ENCODE measurements at regions not wholly inside any gene's neighbourhood (a gene's known extent, or its start where the extent isn't known, plus 50 kb on each side); places are given as distances from the start of the nearest gene placed in this dataset.

DNA sequence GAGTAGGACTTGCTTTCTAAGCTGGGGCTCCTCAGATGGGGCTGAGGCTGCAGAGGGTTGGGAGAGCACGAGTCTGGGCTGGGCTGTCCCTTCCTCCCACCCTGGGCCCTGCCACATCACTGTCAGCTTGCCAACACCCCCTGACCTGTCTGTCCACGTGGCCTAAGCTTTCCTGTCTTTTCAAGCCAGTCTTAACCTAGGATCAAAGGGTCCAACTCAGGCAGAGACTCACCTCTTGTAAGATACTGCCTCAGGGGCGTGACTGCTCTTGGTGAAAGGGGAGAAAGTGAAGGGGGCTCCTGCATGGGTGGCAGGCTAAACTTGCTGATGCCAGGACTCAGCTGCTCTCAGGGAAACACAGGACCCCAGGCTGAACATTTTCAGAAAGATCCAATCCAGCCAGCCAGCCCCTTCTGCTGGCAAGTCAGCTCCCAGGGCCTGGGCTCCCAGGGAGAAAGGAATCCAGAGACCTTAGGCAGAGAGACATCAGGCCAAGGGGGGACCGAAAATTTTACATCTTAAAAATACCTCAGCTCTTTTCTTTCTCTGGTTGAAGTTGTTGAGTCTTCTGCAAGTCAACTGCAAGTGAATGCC lies 144.2 kb upstream of the ID2 start:
- H3K4me2 ChIP-seq: no peak overlapping the region

DNA sequence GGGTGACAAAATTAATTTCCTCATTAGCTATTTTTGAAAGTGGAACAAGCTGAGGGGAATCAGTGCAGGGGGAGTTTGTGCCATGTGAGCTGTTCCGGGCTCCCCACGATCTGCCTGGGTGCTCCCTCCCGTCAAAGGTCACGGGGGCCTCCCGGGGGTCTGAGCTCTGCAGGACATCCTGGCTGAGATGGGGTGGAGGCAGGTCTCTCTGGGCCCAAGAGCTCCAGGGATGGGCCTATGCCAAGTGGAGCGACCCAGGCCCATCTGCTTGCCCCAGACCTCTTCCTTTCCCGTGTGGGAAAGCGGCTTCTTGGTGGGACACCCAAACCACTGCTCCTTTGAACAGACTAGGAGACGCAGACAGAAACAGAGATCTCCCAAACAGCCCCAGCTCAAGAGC lies 143.3 kb upstream of the ID2 start:
- no peak overlapping the region for H3K27ac ChIP-seq
- no peak overlapping the region for H3K9ac ChIP-seq
- no peak overlapping the region for H3K4me2 ChIP-seq
- no peak overlapping the region for H3K4me3 ChIP-seq (IDR thresholded peaks at IDR 0.05; ENCODE audit: insufficient read depth, low read depth, low read length)
- H4K20me1 ChIP-seq (ENCODE audit: insufficient read depth): no peaks in the 10 kb centered on the region
- TF ChIP-seq, protein P1, sequence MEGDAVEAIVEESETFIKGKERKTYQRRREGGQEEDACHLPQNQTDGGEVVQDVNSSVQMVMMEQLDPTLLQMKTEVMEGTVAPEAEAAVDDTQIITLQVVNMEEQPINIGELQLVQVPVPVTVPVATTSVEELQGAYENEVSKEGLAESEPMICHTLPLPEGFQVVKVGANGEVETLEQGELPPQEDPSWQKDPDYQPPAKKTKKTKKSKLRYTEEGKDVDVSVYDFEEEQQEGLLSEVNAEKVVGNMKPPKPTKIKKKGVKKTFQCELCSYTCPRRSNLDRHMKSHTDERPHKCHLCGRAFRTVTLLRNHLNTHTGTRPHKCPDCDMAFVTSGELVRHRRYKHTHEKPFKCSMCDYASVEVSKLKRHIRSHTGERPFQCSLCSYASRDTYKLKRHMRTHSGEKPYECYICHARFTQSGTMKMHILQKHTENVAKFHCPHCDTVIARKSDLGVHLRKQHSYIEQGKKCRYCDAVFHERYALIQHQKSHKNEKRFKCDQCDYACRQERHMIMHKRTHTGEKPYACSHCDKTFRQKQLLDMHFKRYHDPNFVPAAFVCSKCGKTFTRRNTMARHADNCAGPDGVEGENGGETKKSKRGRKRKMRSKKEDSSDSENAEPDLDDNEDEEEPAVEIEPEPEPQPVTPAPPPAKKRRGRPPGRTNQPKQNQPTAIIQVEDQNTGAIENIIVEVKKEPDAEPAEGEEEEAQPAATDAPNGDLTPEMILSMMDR (conservative IDR thresholded peaks at IDR 0.05; ENCODE audit: low read depth, low read length): no peak
- H3K36me3 ChIP-seq (ENCODE audit: insufficient read depth): no peaks in the 10 kb centered on the region
- H2AFZ ChIP-seq (ENCODE audit: low read depth): no peak overlapping the region
- H3K4me1 ChIP-seq (ENCODE audit: low read depth, poor library complexity, severe bottlenecking): peaks cover 33% of the 10 kb centered on the region
- H3K27me3 ChIP-seq (ENCODE audit: insufficient read depth, low read depth): no peaks in the 10 kb centered on the region
- no peaks in the 10 kb centered on the region for H3K79me2 ChIP-seq (ENCODE audit: insufficient read depth, low read depth)

More for the DNA sequence above, 144.2 kb upstream of the ID2 start:
- Histone ChIP-seq H3K4me3 (IDR thresholded peaks at IDR 0.05; ENCODE audit: insufficient read depth, low read depth, low read length) (no peak overlapping the region), H4K20me1 (ENCODE audit: insufficient read depth) (no peaks in the 10 kb centered on the region), H3K36me3 (ENCODE audit: insufficient read depth) (no peaks in the 10 kb centered on the region), H3K4me1 (ENCODE audit: low read depth, poor library complexity, severe bottlenecking) (peaks cover 24% of the 10 kb centered on the region), H3K27me3 (ENCODE audit: insufficient read depth, low read depth) (no peaks in the 10 kb centered on the region), H3K9ac (no peak overlapping the region), H3K27ac (no peak overlapping the region), H3K79me2 (ENCODE audit: insufficient read depth, low read depth) (no peaks in the 10 kb centered on the region), H2AFZ (ENCODE audit: low read depth) (no peak overlapping the region)
- TF ChIP-seq, protein P1 (conservative IDR thresholded peaks at IDR 0.05; ENCODE audit: low read depth, low read length): no peak

DNA sequence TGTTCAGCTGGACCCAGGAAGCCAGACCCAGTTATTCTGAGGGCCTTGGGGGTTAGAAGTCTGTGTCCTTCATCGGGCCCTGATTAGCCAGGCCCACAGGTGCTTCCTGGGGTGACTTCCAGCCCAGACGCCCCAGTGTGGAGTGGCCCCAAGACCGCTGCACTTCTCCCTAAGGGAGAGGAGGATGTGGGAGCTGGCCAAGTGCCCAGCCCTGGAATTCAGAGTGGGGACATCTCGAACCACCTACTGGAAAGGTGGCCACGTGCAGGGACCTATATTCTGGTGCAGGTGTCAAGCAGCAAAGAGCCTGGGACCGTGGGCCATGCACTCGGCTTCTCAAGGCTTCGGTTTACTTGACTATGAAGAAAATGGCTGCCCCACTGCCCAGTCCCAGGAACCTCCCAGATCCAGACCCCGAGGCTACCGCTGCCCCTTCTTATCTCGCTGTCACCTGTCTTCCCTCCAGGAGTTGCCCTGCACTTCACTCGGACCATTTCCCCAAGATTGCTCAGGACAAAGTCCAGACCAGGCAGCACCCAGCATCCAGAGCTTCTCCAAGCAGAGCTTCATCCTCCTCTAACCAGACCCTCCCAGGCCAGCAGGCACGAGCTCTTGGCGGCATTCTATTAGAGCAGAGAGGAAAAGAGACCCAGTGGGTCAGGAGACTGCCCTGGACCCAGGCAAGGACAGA lies 142.8 kb upstream of the ID2 start:
- peaks cover 37% of the 10 kb centered on the region for H3K4me1 ChIP-seq (ENCODE audit: low read depth, poor library complexity, severe bottlenecking)
- H3K9ac ChIP-seq: no peak overlapping the region
- TF ChIP-seq, protein P1 (conservative IDR thresholded peaks at IDR 0.05; ENCODE audit: low read depth, low read length): no peak
- H3K4me2 ChIP-seq: no peak overlapping the region
- H3K27ac ChIP-seq: no peak overlapping the region
- no peaks in the 10 kb centered on the region for H3K36me3 ChIP-seq (ENCODE audit: insufficient read depth)
- no peak overlapping the region for H2AFZ ChIP-seq (ENCODE audit: low read depth)
- no peaks in the 10 kb centered on the region for H3K27me3 ChIP-seq (ENCODE audit: insufficient read depth, low read depth)
- H3K79me2 ChIP-seq (ENCODE audit: insufficient read depth, low read depth): no peaks in the 10 kb centered on the region
- no peaks in the 10 kb centered on the region for H4K20me1 ChIP-seq (ENCODE audit: insufficient read depth)
- no peak overlapping the region for H3K4me3 ChIP-seq (IDR thresholded peaks at IDR 0.05; ENCODE audit: insufficient read depth, low read depth, low read length)

DNA sequence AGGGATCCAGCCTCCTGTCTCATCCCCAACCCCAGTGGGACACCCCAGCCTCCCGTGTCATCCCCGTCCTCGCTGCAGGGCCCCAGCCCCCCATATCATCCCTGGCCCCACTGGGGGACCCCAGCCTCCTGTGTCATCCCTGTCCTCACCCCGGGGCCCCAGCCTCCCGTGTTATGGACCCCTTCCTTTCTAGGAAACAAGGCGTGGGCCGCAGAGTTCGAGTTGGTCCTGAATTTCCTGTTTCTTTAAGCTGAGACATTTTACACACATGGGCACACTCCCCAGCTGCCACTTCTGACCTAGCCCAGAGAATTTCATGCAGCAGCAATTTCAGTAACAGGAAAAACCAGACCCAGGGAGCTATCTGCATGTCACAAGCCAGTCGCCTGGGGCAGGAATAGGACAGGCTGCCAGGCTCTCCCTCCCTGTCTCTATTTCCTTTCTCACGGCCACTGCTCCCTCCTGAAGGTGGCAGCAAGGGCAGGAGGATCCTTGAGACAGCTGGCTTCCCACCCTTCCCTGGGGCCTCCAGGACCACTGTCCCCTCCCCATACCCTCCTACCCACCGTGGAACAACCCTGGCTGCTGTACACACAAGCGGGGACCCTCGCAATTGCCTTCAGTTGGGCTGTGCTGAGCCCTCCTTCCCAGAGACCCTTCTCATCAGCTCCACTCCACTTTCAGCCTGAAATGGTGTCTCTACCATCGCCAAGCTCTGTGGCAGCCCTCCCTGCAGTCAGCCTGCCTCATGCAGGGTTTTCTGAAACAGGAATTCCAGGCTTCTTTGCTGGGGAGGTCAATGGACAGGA lies 141.9 kb upstream of the ID2 start:
- no peak overlapping the region for H3K9ac ChIP-seq
- no peak overlapping the region for H3K27ac ChIP-seq
- H3K4me2 ChIP-seq: no peak overlapping the region

More for the DNA sequence above, 141.9 kb upstream of the ID2 start:
- Histone ChIP-seq H3K27me3 (ENCODE audit: insufficient read depth, low read depth) (no peaks in the 10 kb centered on the region), H2AFZ (ENCODE audit: low read depth) (no peak overlapping the region), H3K36me3 (ENCODE audit: insufficient read depth) (no peaks in the 10 kb centered on the region), H3K4me3 (IDR thresholded peaks at IDR 0.05; ENCODE audit: insufficient read depth, low read depth, low read length) (no peak overlapping the region), H4K20me1 (ENCODE audit: insufficient read depth) (no peaks in the 10 kb centered on the region), H3K79me2 (ENCODE audit: insufficient read depth, low read depth) (no peaks in the 10 kb centered on the region), H3K4me1 (ENCODE audit: low read depth, poor library complexity, severe bottlenecking) (peaks cover 45% of the 10 kb centered on the region)
- TF ChIP-seq, protein P1 (conservative IDR thresholded peaks at IDR 0.05; ENCODE audit: low read depth, low read length): no peak

Measured in KMS-11 (cell line).